Renal cortical epithelial cell (primary cell): ENCODE measurements at regions not wholly inside any gene's neighbourhood (a gene's known extent, or its start where the extent isn't known, plus 50 kb on each side); places are given as distances from the start of the nearest gene placed in this dataset.

Experiments
- DNase-seq: peaks from one replicate; pipeline ENCODE4 v3.0.0-alpha.2; 2011; ENCODE audit warnings: low read depth

- no peak for DNase-seq
Observed at GRCh38 chr15:97168704-97169475, 791.6 kb upstream of the ARRDC4 start.

GRCh38 chr15:97171556-97171955 lies 788.9 kb upstream of the ARRDC4 start:
- no peak for DNase-seq

- no peak for DNase-seq
Observed at GRCh38 chr15:97174886-97175540, 785.5 kb upstream of the ARRDC4 start.

- DNase-seq: no peak
Observed at GRCh38 chr15:97177151-97177577, 783.3 kb upstream of the ARRDC4 start.

GRCh38 chr15:97182581-97182980 lies 777.9 kb upstream of the ARRDC4 start:
- DNase-seq: no peak

GRCh38 chr15:97189162-97189780 lies 771.2 kb upstream of the ARRDC4 start:
- no peak for DNase-seq

GRCh38 chr15:97194750-97195149 lies 765.8 kb upstream of the ARRDC4 start:
- DNase-seq: no peak

GRCh38 chr15:97196048-97197014 lies 764.2 kb upstream of the ARRDC4 start:
- no peak for DNase-seq

GRCh38 chr15:97199393-97200051 lies 761.0 kb upstream of the ARRDC4 start:
- no peak for DNase-seq

- no peak for DNase-seq
Observed at GRCh38 chr15:97200161-97200560, 760.3 kb upstream of the ARRDC4 start.

GRCh38 chr15:97210277-97210676 lies 750.2 kb upstream of the ARRDC4 start:
- no peak for DNase-seq

GRCh38 chr15:97215629-97216028 lies 744.9 kb upstream of the ARRDC4 start:
- no peak for DNase-seq

- DNase-seq: no peak
Observed at GRCh38 chr15:97224191-97224641, 736.3 kb upstream of the ARRDC4 start.

- DNase-seq: peak; percentile 39
Observed at GRCh38 chr15:97234851-97235610, 725.5 kb upstream of the ARRDC4 start.

GRCh38 chr15:97235611-97235985 lies 724.9 kb upstream of the ARRDC4 start:
- peak; percentile 22 for DNase-seq

GRCh38 chr15:97236140-97236539 lies 724.4 kb upstream of the ARRDC4 start:
- DNase-seq: no peak

GRCh38 chr15:97237160-97237559 lies 723.3 kb upstream of the ARRDC4 start:
- DNase-seq: no peak

- DNase-seq: no peak
Observed at GRCh38 chr15:97248376-97248775, 712.1 kb upstream of the ARRDC4 start.

GRCh38 chr15:97259943-97260342 lies 700.6 kb upstream of the ARRDC4 start:
- DNase-seq: no peak

- DNase-seq: no peak
Observed at GRCh38 chr15:97301166-97301565, 659.3 kb upstream of the ARRDC4 start.
